GM13977 (cell line): ENCODE measurements at regions not wholly inside any gene's neighbourhood (a gene's known extent, or its start where the extent isn't known, plus 50 kb on each side); places are given as distances from the start of the nearest gene placed in this dataset.

Experiments
- DNase-seq: peaks from one replicate; pipeline ENCODE4 v3.0.0; 2012; ENCODE audit warnings: low spot score
- in situ Hi-C: fragments of 300-500 bp; cut with MboI; formaldehyde crosslinking; loops from one replicate; pipeline ENCODE4 v1.12.0; 2022; ENCODE audit warnings: low sequenced_read_pairs, low pct_unique_long_range_greater_than_20kb, mixed read lengths, inconsistent platforms; ENCODE audit not compliant: unreplicated experiment
- TF ChIP-seq, protein P1 (sequence below): IDR thresholded peaks from 2 replicates; pipeline ENCODE4 v1.5.1; 2012; ENCODE audit warnings: mild to moderate bottlenecking, control low read depth; ENCODE audit not compliant: insufficient read depth; ENCODE audit errors: extremely low read depth, missing control alignments

DNA sequence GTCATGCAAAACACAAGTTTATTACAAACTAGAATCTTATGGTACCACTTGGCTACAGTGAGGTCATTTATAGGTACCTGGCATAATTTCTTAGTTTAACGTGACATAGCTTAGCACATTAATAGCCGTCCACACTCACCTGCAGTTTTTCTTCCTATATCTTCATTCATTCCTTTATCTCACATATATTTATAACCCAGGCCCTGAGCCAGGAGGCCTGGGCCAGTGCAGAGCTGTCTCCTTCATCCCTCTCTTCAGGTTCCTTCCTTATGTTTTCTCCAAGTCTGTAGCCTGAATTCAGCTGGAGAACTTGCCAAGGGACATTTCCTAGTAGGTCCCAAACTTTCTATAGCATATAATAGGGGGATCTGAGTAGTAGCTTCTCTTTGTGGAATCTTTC lies 367.9 kb upstream of the SGCD start:
- TF ChIP-seq, protein P1, sequence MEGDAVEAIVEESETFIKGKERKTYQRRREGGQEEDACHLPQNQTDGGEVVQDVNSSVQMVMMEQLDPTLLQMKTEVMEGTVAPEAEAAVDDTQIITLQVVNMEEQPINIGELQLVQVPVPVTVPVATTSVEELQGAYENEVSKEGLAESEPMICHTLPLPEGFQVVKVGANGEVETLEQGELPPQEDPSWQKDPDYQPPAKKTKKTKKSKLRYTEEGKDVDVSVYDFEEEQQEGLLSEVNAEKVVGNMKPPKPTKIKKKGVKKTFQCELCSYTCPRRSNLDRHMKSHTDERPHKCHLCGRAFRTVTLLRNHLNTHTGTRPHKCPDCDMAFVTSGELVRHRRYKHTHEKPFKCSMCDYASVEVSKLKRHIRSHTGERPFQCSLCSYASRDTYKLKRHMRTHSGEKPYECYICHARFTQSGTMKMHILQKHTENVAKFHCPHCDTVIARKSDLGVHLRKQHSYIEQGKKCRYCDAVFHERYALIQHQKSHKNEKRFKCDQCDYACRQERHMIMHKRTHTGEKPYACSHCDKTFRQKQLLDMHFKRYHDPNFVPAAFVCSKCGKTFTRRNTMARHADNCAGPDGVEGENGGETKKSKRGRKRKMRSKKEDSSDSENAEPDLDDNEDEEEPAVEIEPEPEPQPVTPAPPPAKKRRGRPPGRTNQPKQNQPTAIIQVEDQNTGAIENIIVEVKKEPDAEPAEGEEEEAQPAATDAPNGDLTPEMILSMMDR: no peak
- DNase-seq: no peak

DNA sequence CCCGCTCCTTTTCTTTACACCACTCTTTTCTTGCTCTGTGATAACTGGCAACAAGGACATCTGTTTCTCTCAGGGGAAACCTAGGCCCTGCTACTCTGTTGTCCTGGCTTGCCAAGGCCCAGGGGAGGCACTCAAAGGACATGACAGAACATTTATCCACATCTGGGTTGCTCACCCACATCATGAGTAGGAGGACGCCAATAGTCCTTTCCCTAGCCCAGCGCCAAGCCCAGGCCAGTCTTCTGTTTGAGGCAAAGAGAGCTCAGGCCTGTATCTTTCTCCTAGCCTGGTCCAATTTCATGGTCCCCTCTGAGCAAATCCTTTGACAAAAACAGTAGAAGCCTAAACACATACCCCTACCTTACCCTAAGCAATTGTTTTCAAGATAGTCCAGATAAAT lies 366.8 kb upstream of the SGCD start:
- TF ChIP-seq, protein P1: no peak
- DNase-seq: no peak
- in situ Hi-C loops: no loop called here

More for the DNA sequence above, 367.9 kb upstream of the SGCD start:
- in situ Hi-C loops: no loop called here

- no peak for DNase-seq
- TF ChIP-seq, protein P1: no peak
- in situ Hi-C loops: no loop called here
These were observed 357.4 kb upstream of the SGCD start for GRCh38 chr5:155969537-155969936.

GRCh38 chr5:155974369-155974768 lies 352.6 kb upstream of the SGCD start:
- no peak for DNase-seq
- TF ChIP-seq, protein P1: no peak
- in situ Hi-C loops: no loop called here

- in situ Hi-C loops: no loop called here
- TF ChIP-seq, protein P1: no peak
- no peak for DNase-seq
These were observed 348.1 kb upstream of the SGCD start for GRCh38 chr5:155978850-155979249.

- no peak for DNase-seq
- TF ChIP-seq, protein P1: no peak
- in situ Hi-C loops: no loop called here
These were observed 344.6 kb upstream of the SGCD start for GRCh38 chr5:155982354-155982753.

DNA sequence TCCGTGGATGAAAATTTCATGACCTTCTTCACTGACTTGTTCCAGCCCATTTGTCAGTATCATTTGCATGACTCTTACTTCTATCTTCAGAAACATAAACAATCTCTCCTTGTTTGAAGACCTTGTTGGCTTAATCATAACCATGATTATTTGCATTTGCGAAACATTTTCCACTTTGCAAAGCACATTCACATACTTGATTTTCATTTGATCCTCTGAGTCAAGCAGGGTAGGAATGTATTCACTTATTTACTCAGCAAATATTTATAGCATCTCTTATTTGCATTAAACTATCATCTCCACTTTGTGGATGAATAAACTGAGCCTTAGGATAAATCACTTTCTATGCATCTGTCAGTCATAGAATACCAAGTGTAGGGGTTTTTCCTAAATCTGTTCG lies 343.0 kb upstream of the SGCD start:
- no peak for DNase-seq
- in situ Hi-C loops: no loop called here
- TF ChIP-seq, protein P1: no peak
